Left forelimb (tissue), 1 donor: ENCODE measurements at regions not wholly inside any gene's neighbourhood (a gene's known extent, or its start where the extent isn't known, plus 50 kb on each side); places are given as distances from the start of the nearest gene placed in this dataset.

Experiments
- DNase-seq: peaks from one replicate; pipeline ENCODE4 v3.0.0-alpha.2; 2018; ENCODE audit warnings: low spot score

DNA sequence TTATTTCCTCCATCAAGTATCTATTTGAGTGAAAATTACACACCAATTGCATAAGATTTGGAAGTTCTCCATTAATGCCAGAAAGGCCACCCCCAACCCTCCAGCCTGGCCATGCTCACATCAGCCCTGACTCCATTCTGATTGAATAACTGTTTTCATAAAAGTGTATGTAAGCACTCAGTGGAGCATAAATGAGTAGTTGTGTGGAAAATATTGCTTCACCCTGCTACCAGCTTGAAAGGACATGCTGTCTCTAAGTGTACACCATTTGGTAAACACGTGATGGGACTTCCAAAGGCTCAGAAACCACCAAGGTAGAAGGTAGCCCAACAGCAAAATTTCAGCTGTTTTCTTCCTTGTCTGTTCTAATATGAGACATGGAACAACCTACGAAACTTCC, 393.8 kb downstream of the ZNF385D start:
- DNase-seq: no peak

DNA sequence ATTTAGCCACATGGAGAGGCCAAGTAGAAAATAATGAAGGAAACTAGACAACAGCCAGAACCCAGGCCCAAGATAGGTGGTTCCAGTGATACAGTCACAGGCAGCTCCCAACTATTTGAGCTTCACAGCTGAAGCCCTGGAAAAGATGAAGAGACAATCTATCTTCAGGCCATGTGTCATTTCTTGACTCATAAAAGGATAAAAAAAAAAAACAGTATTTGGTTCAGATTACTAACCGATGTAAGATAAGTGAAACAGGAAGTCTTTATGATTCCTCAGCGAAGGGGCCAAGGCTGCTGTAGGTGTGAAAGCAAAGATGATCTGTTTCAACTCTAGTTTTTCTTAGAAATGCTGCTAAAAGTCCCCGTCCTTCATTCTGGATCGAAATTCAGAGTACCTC, 394.6 kb downstream of the ZNF385D start:
- DNase-seq: no peak

DNA sequence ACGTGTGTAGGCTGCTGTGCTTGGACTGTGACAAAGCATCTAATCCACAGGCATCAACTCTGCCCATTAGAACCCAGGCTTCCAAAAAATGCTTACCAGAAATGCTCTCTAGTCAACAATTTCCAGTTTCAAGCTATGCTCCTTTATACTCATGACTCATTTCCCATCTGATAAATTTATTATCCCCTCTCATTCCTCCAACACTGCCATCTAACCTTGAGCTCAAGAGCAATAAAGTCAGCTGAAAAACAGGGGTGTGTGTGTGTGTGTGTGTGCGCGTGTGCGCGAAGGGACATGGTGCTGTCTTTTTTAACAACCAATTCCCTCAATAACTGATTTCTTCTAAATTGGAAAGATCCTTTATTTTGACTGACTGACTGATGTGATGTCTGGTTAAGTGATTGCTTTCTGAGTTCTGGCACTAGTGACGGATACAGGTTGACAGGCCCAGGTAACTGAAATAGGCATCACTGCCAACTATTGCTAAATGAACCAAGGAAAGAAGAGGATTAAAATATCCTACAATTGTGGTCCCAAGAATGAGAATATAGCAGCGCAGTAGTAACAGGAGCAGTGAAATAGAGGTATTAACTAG, 405.5 kb downstream of the ZNF385D start:
- no peak for DNase-seq

DNA sequence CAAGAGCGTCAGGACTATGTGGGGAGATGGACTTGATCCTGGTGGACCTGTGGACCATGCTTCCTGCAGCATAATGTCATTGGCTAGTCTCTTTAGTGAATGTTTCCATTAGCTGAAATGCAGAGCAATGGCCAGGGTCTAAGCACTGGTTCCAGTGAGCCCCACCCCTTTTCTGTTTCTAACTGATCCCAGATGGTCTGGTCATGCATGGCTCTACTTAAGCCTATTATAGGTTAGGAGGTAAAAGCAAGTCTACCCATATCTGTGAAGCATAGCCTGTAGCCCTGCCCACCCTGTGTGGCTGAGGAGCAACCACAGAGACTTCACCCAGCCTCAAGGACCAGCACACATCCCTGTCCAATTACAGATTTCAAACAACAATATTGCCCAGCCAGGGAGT, 419.2 kb downstream of the ZNF385D start:
- no peak for DNase-seq

DNA sequence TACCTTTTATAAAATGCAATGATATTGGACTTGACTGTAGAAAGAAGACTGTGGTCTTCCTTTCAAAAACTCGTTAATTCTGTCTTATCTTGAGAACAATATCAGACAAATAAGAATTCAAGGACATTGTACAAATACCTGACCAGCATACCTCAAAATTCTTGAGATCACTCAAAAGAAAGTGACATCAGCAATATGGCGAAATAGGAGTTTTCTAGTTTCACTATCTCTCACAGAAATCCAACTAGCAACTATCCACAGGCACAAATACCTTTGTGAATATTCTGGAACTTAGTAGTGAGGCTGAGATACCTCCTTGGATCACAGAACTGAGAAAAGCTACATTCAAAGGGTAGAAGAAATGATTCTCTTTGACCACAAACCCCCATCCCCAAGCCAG, 419.7 kb downstream of the ZNF385D start:
- no peak for DNase-seq

DNA sequence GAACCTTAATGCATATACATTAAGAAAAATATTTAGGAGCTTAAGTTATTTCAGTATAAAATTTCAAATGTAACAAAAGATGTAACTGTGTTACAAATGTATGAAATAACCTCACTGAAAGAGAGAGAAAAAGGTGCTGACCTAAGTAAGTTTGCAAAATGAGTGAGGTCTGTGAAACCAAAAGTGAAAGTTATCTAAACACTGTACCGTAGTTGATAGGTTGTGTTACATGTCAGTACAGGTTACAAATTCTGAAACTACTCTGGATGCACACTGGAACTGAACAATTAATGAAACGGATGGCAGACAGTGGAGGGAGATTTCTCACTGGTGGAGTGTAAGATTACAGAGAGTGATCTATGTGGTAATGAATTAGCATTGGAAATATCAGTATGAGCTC, 420.7 kb downstream of the ZNF385D start:
- DNase-seq: no peak

DNA sequence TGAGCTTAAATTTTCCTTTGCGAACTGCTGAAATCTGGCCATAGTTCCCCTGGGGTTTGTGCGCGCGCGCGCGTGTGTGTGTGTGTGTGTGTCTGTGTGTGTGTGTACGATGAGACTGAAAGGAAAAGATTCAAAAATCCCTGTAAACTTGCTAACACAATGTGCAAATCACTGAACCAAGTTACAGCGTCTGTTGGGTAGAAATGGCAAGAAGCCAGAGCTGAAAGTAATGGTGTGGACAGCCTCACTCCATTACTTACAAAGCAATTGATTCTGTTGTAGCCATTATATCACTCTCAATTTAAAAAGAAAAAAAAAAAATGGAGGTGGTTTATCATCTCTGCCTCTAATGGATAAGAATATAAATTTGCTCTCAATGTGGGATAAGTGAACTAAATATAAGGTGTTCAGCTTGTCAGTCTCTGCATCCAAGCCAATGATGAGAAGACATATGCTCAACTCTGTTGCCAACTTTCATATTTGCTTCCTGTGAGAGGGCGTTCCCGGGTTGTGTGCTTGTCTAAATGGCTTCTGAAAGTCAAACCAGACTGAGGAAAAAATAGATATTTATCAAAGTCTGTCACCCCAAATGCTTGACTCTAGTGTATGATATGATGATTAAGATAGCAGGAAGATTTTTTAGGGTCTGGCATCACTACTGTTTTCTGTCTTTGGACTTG, 422.2 kb downstream of the ZNF385D start:
- no peak for DNase-seq

DNA sequence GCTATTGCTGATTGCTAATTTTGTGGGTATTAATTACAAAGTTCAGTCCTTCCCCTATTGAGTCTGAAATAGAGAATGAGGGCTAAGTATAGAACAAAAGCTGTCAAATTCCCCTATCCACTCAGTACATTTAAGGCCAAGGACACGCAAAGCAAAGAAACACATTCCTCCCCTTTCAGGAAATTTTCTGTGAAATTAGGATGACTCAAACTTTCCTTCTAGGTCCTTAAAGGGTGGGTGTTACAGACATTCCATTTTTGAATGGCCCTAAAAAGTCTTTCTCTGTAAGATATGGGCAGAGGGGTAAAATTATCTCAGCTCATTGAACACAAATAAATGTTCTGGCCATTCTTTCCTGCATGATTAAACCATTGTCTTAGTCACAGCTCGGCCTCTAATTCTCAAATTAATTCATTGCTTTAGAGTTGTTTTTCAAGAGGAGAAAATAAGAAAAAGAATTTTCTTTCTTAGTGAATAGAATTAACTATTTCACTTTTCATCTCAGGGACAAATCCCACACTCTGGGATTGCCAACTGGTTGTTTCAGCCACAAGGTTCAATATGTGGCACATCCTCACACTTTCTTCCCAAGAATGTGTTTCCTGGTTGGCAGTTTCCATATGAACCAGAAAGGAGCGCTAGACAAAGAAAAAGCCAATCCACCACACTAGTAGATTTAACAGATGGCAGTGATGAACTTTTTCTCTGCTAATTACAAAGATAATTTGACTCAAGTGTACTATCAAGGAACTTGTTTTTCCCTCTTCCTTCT, 424.1 kb downstream of the ZNF385D start:
- no peak for DNase-seq

DNA sequence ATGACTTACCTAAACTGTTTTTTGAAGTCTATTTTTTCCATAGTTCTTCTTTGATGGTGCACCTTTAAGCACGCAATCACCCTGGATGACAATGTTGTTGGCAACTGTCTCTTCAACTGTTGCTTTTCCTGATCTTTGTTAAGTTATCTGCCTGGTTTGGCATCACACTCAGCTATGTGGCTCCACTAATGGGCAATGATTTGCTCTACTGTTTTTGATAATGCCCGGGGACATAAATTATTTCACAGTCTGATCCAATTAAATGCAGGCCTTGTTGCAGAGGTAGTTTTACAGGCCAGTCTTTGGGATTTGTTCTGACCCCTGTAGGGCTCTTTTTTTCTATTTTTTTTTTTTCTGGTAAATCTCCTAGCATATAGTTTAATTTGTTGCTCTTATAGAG, 436.3 kb downstream of the ZNF385D start:
- DNase-seq: no peak

DNA sequence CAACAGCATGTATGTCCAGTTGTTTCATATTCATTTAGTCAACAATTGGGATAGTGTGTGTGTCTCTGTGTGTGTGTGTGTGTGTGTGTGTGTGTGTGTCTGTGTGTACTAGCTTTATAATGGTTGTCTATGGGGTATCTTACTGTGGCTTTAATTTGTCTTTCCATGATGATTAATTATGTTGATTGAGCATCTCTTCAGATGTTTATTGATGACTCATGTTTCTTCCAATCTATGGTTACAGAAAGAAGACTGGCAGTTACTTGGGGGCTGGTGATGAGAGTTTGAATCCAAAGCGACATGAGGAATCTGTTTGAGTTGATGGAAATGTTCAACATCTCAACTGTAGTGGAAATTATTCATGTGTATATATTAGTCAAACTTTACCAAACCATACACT, 440.1 kb downstream of the ZNF385D start:
- no peak for DNase-seq

DNA sequence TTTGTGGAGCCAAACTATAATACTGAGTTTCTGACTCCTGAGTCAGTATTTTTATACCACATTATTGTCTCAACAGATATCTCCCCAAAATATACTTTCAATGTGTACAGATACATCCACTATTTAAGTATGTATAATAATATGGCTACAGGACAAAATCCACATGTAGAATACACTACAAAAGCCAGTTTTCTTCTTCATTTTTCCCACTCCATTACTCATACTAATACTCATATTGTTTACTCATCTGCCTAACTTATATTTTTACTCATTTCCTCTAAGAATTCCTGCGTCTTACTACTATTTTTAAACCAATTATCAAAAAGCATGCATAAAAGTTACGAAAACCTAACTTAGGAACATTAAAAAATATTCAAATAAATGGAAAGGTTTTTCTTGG, 440.8 kb downstream of the ZNF385D start:
- no peak for DNase-seq

DNA sequence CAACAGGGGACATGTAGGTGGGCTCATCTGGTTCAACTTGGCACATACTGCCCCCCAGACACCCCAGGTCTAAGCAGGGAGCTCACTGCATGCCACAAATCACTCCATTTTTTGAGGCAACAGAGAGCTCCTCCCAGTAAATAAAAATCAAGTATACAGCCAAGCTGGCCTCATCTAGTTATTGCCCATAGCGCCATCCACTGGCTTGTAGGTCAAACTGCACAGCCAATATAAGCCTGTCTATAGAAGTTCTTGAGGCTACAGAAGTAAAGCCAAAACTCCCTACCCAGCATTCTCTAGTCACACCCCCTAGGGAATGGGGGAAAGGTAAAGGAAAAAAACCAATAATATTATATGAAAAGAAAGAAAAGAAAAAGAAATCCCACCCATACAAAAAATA, 453.7 kb downstream of the ZNF385D start:
- DNase-seq: no peak

DNA sequence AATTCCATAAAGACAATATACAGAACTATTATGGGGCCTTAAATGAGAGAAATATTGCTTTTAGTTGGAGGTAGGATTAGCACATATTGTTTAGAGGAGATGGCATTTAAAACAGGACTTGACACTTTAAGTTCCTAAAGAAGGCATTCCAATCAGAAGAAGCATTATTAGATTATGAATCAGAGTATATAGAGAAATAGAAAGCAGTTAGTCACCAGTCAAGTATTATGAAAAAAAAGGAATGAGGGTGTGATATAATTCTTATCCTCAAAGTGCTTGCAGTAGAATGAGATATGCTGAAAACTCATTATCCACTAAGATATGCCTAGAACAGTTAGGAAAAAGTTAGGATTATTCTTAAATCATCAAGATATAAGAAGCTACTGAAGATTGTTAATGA, 456.2 kb downstream of the ZNF385D start:
- no peak for DNase-seq

DNA sequence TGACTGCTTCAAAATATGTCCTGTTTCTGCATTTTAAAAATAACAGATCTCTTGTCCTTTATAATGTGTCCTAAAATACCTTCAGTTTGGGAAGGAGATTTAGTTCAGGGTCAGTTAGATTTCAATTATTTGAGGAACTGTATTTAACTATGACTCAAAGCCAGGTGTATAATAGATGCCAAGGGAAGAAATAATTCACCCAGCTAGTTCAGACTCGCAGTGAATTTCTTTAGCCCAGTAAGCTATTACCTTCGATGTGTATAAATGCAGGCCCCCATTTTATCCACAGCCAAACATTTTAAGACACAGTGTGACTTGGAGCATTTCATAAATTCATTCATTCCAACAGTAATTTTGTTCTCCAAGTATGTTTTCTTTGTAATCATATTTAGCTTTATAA, 458.0 kb downstream of the ZNF385D start:
- no peak for DNase-seq

DNA sequence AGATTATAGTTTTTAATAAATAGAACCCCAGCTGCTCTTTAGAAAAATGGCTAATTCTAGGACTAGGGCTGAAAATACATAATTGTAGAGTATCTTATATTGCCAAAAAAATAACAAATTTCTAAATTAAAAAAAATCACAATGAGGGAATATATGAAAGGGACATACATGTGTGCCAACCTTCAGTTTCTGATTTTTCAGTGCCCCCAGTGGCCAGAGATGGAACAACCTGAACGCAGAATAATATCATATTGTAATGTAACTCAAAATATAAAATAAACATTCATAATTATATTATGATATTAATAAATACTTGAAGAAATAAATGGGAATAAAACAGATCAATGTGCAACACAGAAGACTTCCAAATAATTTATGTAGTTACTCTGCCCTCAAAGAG, 460.5 kb downstream of the ZNF385D start:
- no peak for DNase-seq

DNA sequence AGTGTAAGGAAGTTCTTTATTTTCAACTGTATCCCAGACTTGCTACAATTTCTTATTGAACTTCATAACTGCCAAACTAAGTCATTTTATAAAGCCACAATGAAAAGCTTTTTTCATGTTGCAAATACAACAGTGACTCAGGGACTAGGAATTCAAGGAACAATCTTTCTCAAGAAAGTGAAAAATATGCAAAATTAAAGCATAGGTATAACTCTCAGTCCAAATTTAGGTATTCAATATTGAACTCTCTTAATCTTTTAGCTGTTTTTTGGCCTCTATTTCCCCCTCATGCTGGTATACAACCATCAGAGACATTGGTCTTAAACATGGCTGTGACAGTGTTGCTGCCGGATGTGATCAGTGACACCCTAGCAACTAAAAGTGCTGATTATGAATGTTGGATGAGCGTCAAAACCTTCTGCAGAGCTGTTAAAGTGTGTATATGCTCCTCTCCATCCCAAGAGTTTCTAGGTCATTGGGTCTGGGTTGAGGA, 476.9 kb downstream of the ZNF385D start:
- no peak for DNase-seq

DNA sequence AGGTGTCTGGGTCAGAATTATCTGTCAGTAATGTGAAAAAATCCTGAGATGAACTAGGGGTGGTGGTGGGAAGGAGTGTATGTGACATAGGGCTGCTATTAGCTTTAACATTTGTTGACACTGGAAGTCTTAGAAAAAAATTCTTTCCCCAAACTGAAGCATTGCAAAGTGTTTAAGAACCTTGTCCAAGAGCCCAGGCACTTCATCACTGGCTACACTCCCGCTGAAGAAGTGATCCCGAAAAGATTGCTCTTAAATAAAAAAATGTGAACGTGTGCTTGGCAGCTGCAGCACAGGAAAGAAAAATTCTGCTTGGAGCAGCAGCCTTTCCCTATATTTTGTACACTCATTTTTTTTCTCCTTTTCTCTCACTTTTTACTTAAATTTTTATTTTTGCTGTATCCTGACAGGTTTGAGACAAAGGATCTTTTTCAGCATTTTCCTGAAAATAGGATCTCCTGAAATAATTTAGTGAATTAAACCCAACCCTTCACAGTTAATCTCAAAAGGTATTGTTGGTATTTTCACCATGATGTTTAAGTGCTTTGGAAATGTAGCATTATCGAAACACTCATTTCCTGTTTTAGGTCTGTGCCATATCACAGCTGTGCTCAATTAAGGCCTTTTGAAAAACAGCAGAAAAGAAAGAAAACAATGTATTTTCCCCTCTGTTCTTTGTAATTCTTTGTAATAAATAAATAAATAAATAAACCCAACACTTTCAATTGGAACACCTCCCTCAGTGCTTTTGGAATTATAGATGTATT, 477.6 kb downstream of the ZNF385D start:
- DNase-seq: peak; percentile 68

DNA sequence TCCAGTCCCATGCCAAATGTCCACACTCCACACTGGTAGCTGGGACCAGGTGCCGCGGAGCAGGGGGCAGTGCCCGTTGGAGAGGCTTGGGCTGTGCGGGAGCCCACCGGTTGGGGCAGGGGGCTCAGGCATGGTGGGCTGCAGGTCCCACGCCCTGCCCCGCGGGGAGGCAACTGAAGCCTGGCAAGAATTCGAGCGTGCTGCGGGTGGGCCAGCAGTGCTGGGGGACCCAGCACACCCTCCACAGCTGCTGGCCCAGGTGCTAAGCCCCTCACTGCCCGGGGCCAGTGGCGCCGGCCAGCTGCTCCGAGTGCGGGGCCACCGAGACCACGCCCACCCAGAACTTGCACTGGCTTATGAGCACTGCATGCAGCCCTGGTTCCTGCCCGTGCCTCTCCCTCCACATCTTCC, 479.4 kb downstream of the ZNF385D start:
- DNase-seq: no peak

DNA sequence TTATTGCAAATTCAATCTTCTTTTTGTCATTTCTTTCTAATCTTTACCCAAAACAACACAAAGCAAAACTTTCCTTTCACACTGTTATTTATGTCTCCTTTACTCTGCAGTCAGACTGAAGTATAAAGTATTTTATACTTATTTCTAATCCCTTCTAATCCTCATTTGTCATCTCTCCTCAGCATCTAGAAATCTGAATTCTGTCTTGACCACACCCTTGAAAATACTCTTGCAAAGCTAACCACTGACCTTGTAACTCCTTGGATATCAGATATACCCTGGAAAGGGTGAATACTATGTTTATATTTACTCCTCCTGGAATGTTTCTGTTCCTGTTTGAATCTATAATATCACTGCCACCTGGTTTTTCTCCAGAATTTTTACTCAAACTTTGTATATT, 481.1 kb downstream of the ZNF385D start:
- no peak for DNase-seq

DNA sequence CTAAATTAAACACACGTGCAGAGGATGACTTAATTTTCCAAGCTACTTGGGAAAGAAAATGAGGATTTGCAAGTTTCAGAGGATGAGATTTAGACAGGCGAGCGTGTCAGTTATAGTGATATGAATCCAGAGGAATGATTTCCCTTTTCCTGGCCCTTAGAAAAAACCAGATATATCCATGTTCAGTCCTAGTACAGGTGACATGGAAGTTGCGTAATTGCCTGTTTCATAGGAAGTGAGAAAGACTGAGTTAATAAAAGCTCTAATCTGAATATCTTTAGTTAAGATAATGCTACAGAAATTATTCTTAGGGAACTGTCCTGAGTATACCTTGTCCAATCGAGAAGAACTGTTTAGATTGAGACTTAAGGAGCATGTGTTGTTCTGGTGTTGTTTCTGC, 490.5 kb downstream of the ZNF385D start:
- no peak for DNase-seq

DNA sequence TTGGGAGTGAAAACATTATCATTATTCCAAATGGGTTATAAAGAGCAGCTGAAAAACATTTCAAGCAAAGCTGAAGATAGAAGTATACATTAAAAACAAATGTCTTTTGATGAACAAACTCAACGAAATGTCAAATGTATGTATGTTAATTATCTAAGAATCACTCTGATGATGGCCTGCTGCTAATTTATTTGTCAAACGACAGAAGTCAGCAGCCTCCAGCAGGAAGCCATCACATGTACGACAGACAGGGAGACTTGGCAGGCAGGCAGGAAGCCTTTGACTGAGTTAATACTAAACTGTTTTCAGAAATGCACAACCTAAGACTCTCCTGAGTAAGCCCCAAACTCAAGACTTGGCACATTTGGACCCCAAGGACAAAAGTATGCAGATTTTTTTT, 491.1 kb downstream of the ZNF385D start:
- no peak for DNase-seq

DNA sequence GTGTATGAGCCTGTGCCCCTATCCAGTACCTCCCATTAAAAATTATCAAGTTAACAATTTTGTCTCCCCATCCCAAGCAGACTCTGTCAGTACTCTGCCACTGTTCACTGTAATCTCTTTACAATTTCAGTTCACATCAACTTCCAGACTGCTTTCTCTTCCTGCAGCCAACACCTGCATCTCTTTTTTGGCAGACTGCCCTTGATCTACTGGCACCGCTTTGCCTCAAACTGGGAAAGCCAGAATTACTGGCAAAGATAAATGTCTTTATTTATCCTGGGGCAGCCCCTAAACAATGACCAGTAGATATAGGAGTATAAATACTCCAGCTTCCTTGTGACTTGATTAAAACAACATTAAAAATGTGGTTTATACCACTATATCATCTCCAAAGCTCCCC, 494.1 kb downstream of the ZNF385D start:
- DNase-seq: no peak

DNA sequence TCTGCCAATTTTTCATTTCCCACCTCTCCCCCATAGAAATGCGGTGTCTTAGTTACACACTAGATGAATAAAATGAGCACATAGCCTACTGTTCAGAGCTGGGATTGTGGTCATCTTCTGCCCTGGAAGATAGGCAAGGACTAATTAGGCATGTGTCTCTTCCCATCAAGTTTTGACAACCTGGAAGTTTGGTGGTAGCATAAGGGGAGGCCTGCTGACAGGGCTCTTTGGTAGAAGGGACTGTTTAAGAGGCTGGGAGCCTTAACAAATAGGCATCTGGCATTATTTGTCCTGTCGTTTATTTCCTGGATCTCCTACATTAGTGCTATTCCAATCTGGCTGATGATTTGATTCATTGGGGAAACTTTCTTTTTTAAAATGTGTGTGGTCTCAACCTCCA, 512.3 kb downstream of the ZNF385D start:
- no peak for DNase-seq
